ENCODE measurements at regions not wholly inside any gene's neighbourhood (a gene's known extent, or its start where the extent isn't known, plus 50 kb on each side); places are given as distances from the start of the nearest gene placed in this dataset.

DNA sequence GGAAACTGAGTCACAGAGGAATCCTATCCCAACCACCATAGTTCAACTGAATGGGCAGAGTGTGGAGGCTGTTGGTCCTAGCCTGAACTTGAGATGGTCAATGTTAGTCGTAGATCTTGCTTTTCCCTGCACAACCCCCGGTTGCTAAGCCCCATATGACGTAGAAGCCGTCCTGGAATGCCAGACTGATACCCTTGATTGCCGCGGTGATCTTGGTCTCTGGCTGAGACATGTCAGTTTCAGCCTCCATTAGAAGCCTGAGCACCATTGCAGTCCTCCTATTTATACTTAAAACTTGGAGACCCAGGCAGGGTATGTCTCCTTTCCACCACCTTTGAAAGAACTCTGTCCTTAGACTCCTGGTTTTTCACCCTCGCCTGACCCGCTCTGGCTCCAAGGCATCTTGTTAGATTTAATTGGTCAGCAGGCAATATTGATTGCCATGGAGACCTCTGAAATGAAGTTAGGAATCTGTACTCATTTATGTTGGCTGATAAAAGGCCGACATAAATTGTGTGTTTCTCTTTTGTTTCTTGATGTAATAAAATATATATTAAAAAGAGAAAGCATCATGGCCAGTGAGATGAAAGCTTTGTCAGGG is 53.4 kb downstream of the RPLP1 start:
- no peak overlapping the region for H3K4me3 ChIP-seq (replicated peaks in 1 of 3)

DNA sequence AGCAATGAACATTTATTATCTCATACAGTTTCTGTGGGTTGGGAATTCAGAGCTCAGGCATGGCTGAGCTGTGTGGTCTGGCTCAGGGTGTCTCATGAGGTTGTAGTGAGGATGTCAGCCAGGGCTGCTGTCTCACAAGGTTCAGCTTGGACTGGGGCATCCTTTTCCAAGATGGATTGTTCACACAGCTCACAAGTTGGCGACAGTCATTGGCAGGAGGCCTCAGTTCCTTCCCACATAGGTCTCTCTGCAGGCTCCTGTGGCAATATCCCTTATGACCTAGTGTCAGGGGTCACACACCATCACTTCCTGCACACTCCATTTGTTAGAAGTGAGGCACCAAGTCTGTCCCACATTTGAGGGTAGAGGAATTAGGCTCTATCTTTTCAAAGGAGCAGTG is 56.0 kb downstream of the RPLP1 start:
- Histone ChIP-seq H3K27ac (no peak overlapping the region), H3K36me3 (no peaks in the 10 kb centered on the region), H3K9me3 (no peaks in the 10 kb centered on the region), H3K4me1 (no peaks in the 10 kb centered on the region), H3K27me3 (no peaks in the 10 kb centered on the region), H3K4me3 (replicated peaks in 1 of 3) (no peak overlapping the region)
- intact Hi-C loops (cut with DNase I): no loop called here
- 63 to 80% methylated on average over 1 of the region's 1 CpG for WGBS, 2 donors
- peak; percentile 3 to 13 for DNase-seq
- TF ChIP-seq, protein P1, sequence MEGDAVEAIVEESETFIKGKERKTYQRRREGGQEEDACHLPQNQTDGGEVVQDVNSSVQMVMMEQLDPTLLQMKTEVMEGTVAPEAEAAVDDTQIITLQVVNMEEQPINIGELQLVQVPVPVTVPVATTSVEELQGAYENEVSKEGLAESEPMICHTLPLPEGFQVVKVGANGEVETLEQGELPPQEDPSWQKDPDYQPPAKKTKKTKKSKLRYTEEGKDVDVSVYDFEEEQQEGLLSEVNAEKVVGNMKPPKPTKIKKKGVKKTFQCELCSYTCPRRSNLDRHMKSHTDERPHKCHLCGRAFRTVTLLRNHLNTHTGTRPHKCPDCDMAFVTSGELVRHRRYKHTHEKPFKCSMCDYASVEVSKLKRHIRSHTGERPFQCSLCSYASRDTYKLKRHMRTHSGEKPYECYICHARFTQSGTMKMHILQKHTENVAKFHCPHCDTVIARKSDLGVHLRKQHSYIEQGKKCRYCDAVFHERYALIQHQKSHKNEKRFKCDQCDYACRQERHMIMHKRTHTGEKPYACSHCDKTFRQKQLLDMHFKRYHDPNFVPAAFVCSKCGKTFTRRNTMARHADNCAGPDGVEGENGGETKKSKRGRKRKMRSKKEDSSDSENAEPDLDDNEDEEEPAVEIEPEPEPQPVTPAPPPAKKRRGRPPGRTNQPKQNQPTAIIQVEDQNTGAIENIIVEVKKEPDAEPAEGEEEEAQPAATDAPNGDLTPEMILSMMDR (IDR thresholded peaks at IDR 0.05): no peak
- TF ChIP-seq POLR2A (IDR thresholded peaks at IDR 0.05): no peak

More for the DNA sequence above, 53.4 kb downstream of the RPLP1 start:
- no peaks in the 10 kb centered on the region for H3K4me1 ChIP-seq
- no peak overlapping the region for H3K27ac ChIP-seq
- no peaks in the 10 kb centered on the region for H3K9me3 ChIP-seq
- no peaks in the 10 kb centered on the region for H3K27me3 ChIP-seq
- WGBS, 2 donors: 95 to 97% methylated on average over 9 of the region's 9 CpGs
- no peaks in the 10 kb centered on the region for H3K36me3 ChIP-seq
- no peak for DNase-seq
- intact Hi-C loops (cut with DNase I): no loop called here
- no peak for TF ChIP-seq POLR2A (IDR thresholded peaks at IDR 0.05)
- TF ChIP-seq, protein P1 (IDR thresholded peaks at IDR 0.05): no peak

DNA sequence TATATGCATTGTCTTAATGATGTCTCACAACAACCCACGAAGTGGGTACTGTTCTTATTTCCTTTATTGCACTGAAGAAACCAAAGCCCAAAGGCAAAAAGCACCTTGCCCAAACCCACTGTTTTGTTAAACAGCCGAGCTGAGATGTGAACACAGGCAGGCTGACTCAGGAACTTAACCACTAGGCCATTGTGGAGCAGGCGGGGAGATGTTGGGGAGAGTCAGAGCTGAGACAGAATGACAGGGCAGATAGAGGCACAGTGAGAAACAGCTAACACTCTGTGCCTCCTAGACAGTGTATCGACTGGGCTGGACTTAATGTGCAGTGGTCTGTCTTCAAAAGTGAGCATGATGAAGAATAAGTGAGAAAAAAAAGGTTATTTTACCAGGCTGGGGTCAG is 56.5 kb downstream of the RPLP1 start:
- Histone ChIP-seq H3K4me1 (no peaks in the 10 kb centered on the region), H3K27me3 (no peaks in the 10 kb centered on the region), H3K27ac (no peak overlapping the region), H3K9me3 (no peaks in the 10 kb centered on the region), H3K4me3 (replicated peaks in 1 of 3) (no peak overlapping the region), H3K36me3 (no peaks in the 10 kb centered on the region)
- WGBS, 2 donors: 70 to 83% methylated on average over 4 of the region's 4 CpGs
- intact Hi-C loops (cut with DNase I): no loop called here
- no peak for TF ChIP-seq POLR2A (IDR thresholded peaks at IDR 0.05)
- TF ChIP-seq, protein P1 (IDR thresholded peaks at IDR 0.05): no peak
- DNase-seq: no peak

DNA sequence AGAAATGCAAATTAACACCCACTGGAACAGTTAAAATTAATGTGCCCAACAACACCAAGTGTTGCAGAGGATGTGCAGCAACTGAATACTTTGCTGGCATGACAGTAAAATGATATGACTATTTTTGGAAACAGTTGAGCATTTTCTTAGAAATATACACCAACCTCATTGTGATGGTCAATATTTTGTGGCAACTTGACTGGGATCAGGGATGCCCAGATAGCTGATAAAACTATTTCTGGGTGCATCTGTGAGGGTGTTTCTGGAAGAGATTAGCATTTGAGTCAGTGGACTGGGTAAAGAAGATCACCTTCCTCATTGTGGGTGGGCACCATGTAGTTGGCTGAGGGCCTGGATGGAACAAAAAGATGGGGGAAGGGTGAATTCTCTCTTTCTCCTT is 57.9 kb downstream of the RPLP1 start:
- Histone ChIP-seq H3K36me3 (no peaks in the 10 kb centered on the region), H3K4me1 (no peaks in the 10 kb centered on the region), H3K9me3 (no peaks in the 10 kb centered on the region), H3K27ac (no peak overlapping the region), H3K27me3 (no peaks in the 10 kb centered on the region), H3K4me3 (replicated peaks in 1 of 3) (no peak overlapping the region)
- no peak for DNase-seq
- intact Hi-C loops (cut with DNase I): no loop called here
- TF ChIP-seq POLR2A (IDR thresholded peaks at IDR 0.05): no peak
- TF ChIP-seq, protein P1 (IDR thresholded peaks at IDR 0.05): no peak

DNA sequence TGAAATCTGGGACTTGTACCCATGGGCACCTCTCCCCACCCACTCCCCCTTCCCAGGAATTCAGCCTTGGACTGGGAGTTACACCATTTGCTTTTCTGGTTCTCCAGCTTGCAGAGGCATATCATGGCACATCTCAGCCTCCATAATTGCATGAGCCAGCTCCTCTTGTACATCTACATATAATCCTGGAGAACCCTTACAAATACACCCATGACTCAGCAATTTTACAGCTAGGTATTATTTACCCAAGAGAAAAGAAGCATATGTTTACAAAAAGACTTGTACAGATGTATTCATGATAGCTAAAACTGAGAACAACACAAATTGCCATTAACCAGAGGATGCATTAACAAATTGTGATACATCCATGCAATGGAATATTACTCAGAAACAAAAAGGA is 58.4 kb downstream of the RPLP1 start:
- no peaks in the 10 kb centered on the region for H3K4me1 ChIP-seq
- intact Hi-C loops (cut with DNase I): no loop called here
- no peaks in the 10 kb centered on the region for H3K27me3 ChIP-seq
- H3K9me3 ChIP-seq: no peaks in the 10 kb centered on the region
- H3K4me3 ChIP-seq (replicated peaks in 1 of 3): no peak overlapping the region
- no peak for DNase-seq
- TF ChIP-seq, protein P1 (IDR thresholded peaks at IDR 0.05): no peak
- no peak for TF ChIP-seq POLR2A (IDR thresholded peaks at IDR 0.05)
- no peak overlapping the region for H3K27ac ChIP-seq
- no peaks in the 10 kb centered on the region for H3K36me3 ChIP-seq

Measured in thyroid gland (tissue), 4 donors.